B cell (primary cell): ENCODE measurements at regions not wholly inside any gene's neighbourhood (a gene's known extent, or its start where the extent isn't known, plus 50 kb on each side); places are given as distances from the start of the nearest gene placed in this dataset.

Experiments used
- ATAC-seq: fragments of 200-7000 bp; cut with Tn5 transposase; one replicate; pipeline ENCODE4 v1.10.0; 2021; ENCODE audit warnings: low read depth, mild to moderate bottlenecking, moderate number of reproducible peaks, moderate library complexity
- CTCF ChIA-PET: fragments of 350-600 bp; sonication (Branson Sonifier 250); formaldehyde crosslinking; loops from one replicate; lab custom pipeline; 2021; ENCODE audit warnings: antibody characterized with exemption, inconsistent platforms; lab: Charles Lee
- POLR2A ChIA-PET: fragments of 350-600 bp; sonication (Branson Sonifier 250); formaldehyde crosslinking; loops from one replicate; lab custom pipeline; 2021; ENCODE audit warnings: antibody characterized with exemption; lab: Charles Lee
- DNase-seq: peaks from one replicate; pipeline ENCODE4 v3.0.0; 2013
- H2AFZ ChIP-seq: 2 replicates; pipeline ENCODE4 v1.6.1; 2012; ENCODE audit warnings: mild to moderate bottlenecking, low read depth, low read length; ENCODE audit not compliant: insufficient read depth, poor library complexity, severe bottlenecking
- H3K27ac ChIP-seq, 2 donors: 1 replicate in 1 of 2; 2 replicates in 1 of 2; pipeline ENCODE4 v1.5.1; 2012 to 2013; ENCODE audit warnings: low read length in 2 of 2, mild to moderate bottlenecking in 2 of 2, moderate library complexity in 1 of 2
- H3K27me3 ChIP-seq, 4 experiments: fragments of 200-600 bp in 1 of 4; sonication (generic) in 1 of 4; replicated peaks in 1 of 4; 1 replicate in 2 of 4; 2 replicates in 2 of 4; pipeline versions ENCODE4 v1.6.1 to v1.7.0; 2013 to 2016; ENCODE audit warnings: low read length in 3 of 4, mild to moderate bottlenecking in 2 of 4, mixed read lengths in 1 of 4, moderate library complexity in 1 of 4; ENCODE audit not compliant: insufficient read depth in 4 of 4, control insufficient read depth in 3 of 4; ENCODE audit errors: control extremely low read depth in 1 of 4
- H3K36me3 ChIP-seq, 2 experiments: replicated peaks in 1 of 2; 1 replicate in 1 of 2; 2 replicates in 1 of 2; pipeline versions ENCODE4 v1.6.1 to v1.7.1; 2013; ENCODE audit warnings: low read length in 1 of 2; ENCODE audit not compliant: insufficient read depth in 2 of 2, control insufficient read depth in 1 of 2; ENCODE audit errors: control extremely low read depth in 1 of 2, extremely low read depth in 1 of 2
- H3K4me1 ChIP-seq, 2 donors: fragments of 200-600 bp in 1 of 2; sonication (generic) in 1 of 2; 1 replicate in 1 of 2; 2 replicates in 1 of 2; pipeline versions ENCODE4 v1.5.1 to v1.6.1; 2013 to 2017; ENCODE audit warnings: low read length in 2 of 2; ENCODE audit not compliant: control insufficient read depth in 2 of 2, insufficient read depth in 2 of 2
- H3K4me2 ChIP-seq: replicated peaks from 2 replicates; pipeline ENCODE3; 2012; ENCODE audit warnings: mild to moderate bottlenecking, low read depth, low read length; ENCODE audit not compliant: poor library complexity, severe bottlenecking
- H3K4me3 ChIP-seq, 5 experiments: fragments of 200-600 bp in 1 of 5; sonication (generic) in 1 of 5; 1 replicate in 3 of 5; 2 replicates in 2 of 5; pipeline versions ENCODE4 v1.5.1 to v1.7.0; 2011 to 2016; ENCODE audit warnings: low read length in 4 of 5, mild to moderate bottlenecking in 4 of 5, low read depth in 2 of 5, control low read depth in 1 of 5, moderate library complexity in 1 of 5; ENCODE audit not compliant: insufficient read depth in 1 of 5; ENCODE audit errors: control extremely low read depth in 1 of 5, extremely low read depth in 1 of 5
- H3K79me2 ChIP-seq: fragments of 200-600 bp; sonication (generic); one replicate; pipeline ENCODE4 v1.6.0; 2016; ENCODE audit warnings: low read length; ENCODE audit not compliant: control insufficient read depth, insufficient read depth
- H3K9ac ChIP-seq: fragments of 200-600 bp; sonication (generic); 2 replicates; pipeline ENCODE4 v1.6.1; 2017; ENCODE audit warnings: mild to moderate bottlenecking, low read length, moderate library complexity
- H3K9me3 ChIP-seq, 3 donors: one replicate each; pipeline versions ENCODE4 v1.6.1 to v1.7.1; 2013; ENCODE audit warnings: low read length in 2 of 3; ENCODE audit not compliant: control insufficient read depth in 2 of 3, insufficient read depth in 1 of 3; ENCODE audit errors: control extremely low read depth in 1 of 3
- H4K20me1 ChIP-seq: 2 replicates; pipeline ENCODE4 v1.6.0; 2012; ENCODE audit warnings: mild to moderate bottlenecking, low read length; ENCODE audit not compliant: insufficient read depth, control insufficient read depth, poor library complexity, severe bottlenecking
- H3K27ac Mint-ChIP-seq: one replicate; pipeline ENCODE4 v1.8.0; 2021; ENCODE audit warnings: mixed read lengths
- H3K27me3 Mint-ChIP-seq: one replicate; pipeline ENCODE4 v1.8.0; 2021; ENCODE audit warnings: mixed read lengths
- H3K4me1 Mint-ChIP-seq: one replicate; pipeline ENCODE4 v1.8.0; 2021; ENCODE audit warnings: mixed read lengths
- H3K4me3 Mint-ChIP-seq: one replicate; pipeline ENCODE4 v1.8.0; 2021; ENCODE audit warnings: mixed read lengths
- H3K9me3 Mint-ChIP-seq: one replicate; pipeline ENCODE4 v1.8.0; 2022; ENCODE audit warnings: mixed read lengths; ENCODE audit not compliant: insufficient read depth
- EZH2 ChIP-seq: IDR thresholded peaks from 2 replicates; pipeline ENCODE4 v1.6.1; 2012; ENCODE audit warnings: borderline replicate concordance, low read depth, mild to moderate bottlenecking, moderate library complexity, low read length; ENCODE audit not compliant: insufficient read depth, poor library complexity, severe bottlenecking
- WGBS: methylation state at CpG from one replicate; pipeline ENCODE4 v1.1.5; 2013; ENCODE audit warnings: missing lambda C conversion rate; ENCODE audit not compliant: insufficient coverage; 5-methylcytosine and 5-hydroxymethylcytosine counted together
- intact Hi-C: fragments of 100-400 bp; cut with micrococcal nuclease; formaldehyde crosslinking; loops from one replicate; pipeline ENCODE4 v1.10.0; 2022
- TF ChIP-seq, protein P1 (sequence below): fragments of 200-600 bp; IDR thresholded peaks from one replicate; pipeline ENCODE4 v1.8.0; 2022; ENCODE audit warnings: antibody characterized with exemption, mild to moderate bottlenecking

DNA sequence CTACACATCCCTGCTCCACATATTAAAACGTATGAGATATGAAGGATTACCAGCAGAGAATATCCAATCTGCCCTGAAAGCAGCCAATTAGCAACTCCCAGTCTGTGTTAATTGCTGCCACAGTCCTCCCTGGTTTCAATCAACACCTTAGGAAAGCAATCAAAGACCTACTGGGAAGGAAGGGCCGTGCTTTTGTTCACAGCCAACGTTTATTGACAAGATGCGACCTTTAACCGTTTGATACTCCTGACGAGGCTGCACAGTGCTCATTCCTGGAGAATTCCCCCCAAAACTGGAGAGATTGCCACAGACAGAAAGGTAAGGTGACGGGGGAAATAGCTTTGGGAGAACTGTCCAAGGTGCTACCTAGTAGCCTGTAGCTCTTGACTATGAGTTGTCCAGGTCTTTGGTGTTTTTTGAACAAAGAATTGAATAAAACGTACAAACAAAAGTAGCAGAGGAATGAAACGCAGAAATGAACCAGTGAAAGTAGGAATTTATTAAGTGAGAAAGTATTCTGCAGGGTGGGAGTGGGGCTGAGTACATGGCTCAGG is 596.5 kb downstream of the NLGN4X start:
- H3K36me3 ChIP-seq: no peaks in the 10 kb centered on the region
- no peak overlapping the region for H3K4me3 ChIP-seq
- Mint-ChIP-seq H3K27ac (no peak overlapping the region), H3K9me3 (no peaks in the 10 kb centered on the region), H3K4me3 (no peak overlapping the region), H3K27me3 (peaks cover 6% of the 10 kb centered on the region), H3K4me1 (peaks cover 5% of the 10 kb centered on the region)
- no peak for DNase-seq
- no peaks in the 10 kb centered on the region for H3K4me1 ChIP-seq
- 64% methylated on average over 3 of the region's 9 CpGs for WGBS
- no peak overlapping the region for H3K27ac ChIP-seq
- no peaks in the 10 kb centered on the region for H3K9me3 ChIP-seq
- ATAC-seq: no peak
- ChIA-PET CTCF (no interaction called here), POLR2A (no interaction called here)
- H3K9ac ChIP-seq: no peak overlapping the region
- TF ChIP-seq, protein P1, sequence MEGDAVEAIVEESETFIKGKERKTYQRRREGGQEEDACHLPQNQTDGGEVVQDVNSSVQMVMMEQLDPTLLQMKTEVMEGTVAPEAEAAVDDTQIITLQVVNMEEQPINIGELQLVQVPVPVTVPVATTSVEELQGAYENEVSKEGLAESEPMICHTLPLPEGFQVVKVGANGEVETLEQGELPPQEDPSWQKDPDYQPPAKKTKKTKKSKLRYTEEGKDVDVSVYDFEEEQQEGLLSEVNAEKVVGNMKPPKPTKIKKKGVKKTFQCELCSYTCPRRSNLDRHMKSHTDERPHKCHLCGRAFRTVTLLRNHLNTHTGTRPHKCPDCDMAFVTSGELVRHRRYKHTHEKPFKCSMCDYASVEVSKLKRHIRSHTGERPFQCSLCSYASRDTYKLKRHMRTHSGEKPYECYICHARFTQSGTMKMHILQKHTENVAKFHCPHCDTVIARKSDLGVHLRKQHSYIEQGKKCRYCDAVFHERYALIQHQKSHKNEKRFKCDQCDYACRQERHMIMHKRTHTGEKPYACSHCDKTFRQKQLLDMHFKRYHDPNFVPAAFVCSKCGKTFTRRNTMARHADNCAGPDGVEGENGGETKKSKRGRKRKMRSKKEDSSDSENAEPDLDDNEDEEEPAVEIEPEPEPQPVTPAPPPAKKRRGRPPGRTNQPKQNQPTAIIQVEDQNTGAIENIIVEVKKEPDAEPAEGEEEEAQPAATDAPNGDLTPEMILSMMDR: no peak
- no peak for TF ChIP-seq EZH2
- H2AFZ ChIP-seq: no peak overlapping the region
- no peaks in the 10 kb centered on the region for H3K79me2 ChIP-seq
- intact Hi-C loops: no loop called here
- H4K20me1 ChIP-seq: no peaks in the 10 kb centered on the region
- no peak overlapping the region for H3K4me2 ChIP-seq
- no peaks in the 10 kb centered on the region for H3K27me3 ChIP-seq

DNA sequence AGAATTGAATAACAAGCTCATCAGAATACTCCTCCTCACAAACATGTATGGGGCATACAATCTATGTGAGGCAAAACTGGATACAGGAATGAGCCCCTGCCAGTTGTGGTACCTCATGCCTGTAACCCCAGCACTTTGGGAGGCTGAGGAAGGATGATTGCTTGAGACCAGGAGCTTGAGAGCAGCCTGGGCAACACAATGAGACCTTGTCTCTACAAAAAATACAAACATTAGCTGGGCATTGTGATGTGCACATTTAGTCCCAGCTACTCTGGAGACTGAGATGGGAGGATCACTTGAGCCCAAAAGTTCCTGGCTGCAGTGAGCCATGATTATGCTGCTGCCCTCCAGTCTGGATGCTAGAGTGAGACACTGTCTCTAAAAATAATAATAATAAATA is 611.0 kb downstream of the NLGN4X start:
- DNase-seq: no peak
- H3K4me1 Mint-ChIP-seq: no peaks in the 10 kb centered on the region
- H3K9me3 Mint-ChIP-seq: no peaks in the 10 kb centered on the region
- Histone ChIP-seq H3K4me3 (no peak overlapping the region), H3K36me3 (no peaks in the 10 kb centered on the region), H3K9me3 (no peaks in the 10 kb centered on the region), H2AFZ (no peak overlapping the region), H3K4me1 (no peaks in the 10 kb centered on the region), H3K27me3 (no peaks in the 10 kb centered on the region), H3K9ac (no peak overlapping the region), H3K27ac (no peak overlapping the region), H4K20me1 (no peaks in the 10 kb centered on the region), H3K4me2 (no peak overlapping the region), H3K79me2 (no peaks in the 10 kb centered on the region)
- no peaks in the 10 kb centered on the region for H3K27me3 Mint-ChIP-seq
- ChIA-PET POLR2A (no interaction called here), CTCF (no interaction called here)
- intact Hi-C loops: no loop called here
- H3K4me3 Mint-ChIP-seq: no peak overlapping the region
- no peak for TF ChIP-seq EZH2
- no peak overlapping the region for H3K27ac Mint-ChIP-seq
- no peak for ATAC-seq
